Progenitor cell of endocrine pancreas (in vitro differentiated cells): ENCODE measurements at regions not wholly inside any gene's neighbourhood (a gene's known extent, or its start where the extent isn't known, plus 50 kb on each side); places are given as distances from the start of the nearest gene placed in this dataset.
A peak's percentile ranks its signal among the peaks of the same experiment; 100 is the strongest.
"Not testable (repeated sequence)": the region's sequence is repeated elsewhere in the genome, so short reads cannot be mapped to it uniquely, and the experiment has no call there.

ENCODE experiments used
- DNase-seq: peaks from one replicate; pipeline ENCODE4 v3.0.0; 2021; ENCODE audit warnings: low spot score; ENCODE audit not compliant: unreplicated experiment
- H3K27ac Mint-ChIP-seq: 2 replicates; pipeline ENCODE4 v1.8.0; 2021; ENCODE audit warnings: mild to moderate bottlenecking, moderate library complexity, mixed read lengths
- H3K27me3 Mint-ChIP-seq: 2 replicates; pipeline ENCODE4 v1.8.0; 2021; ENCODE audit warnings: mixed read lengths
- H3K36me3 Mint-ChIP-seq: 2 replicates; pipeline ENCODE4 v1.8.0; 2022; ENCODE audit warnings: mixed read lengths; ENCODE audit not compliant: insufficient read depth
- H3K4me1 Mint-ChIP-seq: 2 replicates; pipeline ENCODE4 v1.8.0; 2021; ENCODE audit warnings: low read depth, mixed read lengths
- H3K4me3 Mint-ChIP-seq: 2 replicates; pipeline ENCODE4 v1.8.0; 2021; ENCODE audit warnings: low read depth, mild to moderate bottlenecking, moderate library complexity, mixed read lengths
- H3K9me3 Mint-ChIP-seq: 2 replicates; pipeline ENCODE4 v1.8.0; 2021; ENCODE audit warnings: low read depth, mixed read lengths
- TF ChIP-seq, protein P1 (sequence below): fragments of 200-600 bp; sonication (generic); IDR thresholded peaks from one replicate; pipeline ENCODE4 v1.5.0; 2021; ENCODE audit warnings: antibody characterized with exemption, mild to moderate bottlenecking; ENCODE audit not compliant: unreplicated experiment

DNA sequence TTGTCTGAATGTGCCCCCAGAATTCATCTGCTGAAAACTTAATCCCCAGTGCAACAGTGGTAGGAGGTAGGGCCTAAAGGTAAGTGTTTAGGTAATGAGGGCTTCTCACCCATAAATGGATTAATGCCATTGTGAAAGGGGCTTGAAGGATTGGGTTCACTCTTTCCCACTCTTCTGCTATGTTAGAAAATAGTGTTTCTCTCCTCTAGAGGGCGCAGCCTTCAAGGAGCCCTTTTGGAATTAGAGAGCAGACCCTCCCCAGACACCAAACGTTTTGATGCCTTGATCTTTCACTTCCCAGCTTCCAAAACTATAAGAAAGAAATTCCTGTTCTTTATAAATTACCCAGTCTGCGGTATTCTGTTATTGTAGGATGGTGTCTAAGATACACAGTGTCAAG lies 706.4 kb downstream of the SMARCA1 start:
- Mint-ChIP-seq H3K27me3 (no peaks in the 10 kb centered on the region), H3K36me3 (no peaks in the 10 kb centered on the region), H3K27ac (no peak overlapping the region), H3K4me1 (no peaks in the 10 kb centered on the region), H3K4me3 (no peak overlapping the region), H3K9me3 (peaks cover 8% of the 10 kb centered on the region)
- DNase-seq, result no peak
- TF ChIP-seq, protein P1, sequence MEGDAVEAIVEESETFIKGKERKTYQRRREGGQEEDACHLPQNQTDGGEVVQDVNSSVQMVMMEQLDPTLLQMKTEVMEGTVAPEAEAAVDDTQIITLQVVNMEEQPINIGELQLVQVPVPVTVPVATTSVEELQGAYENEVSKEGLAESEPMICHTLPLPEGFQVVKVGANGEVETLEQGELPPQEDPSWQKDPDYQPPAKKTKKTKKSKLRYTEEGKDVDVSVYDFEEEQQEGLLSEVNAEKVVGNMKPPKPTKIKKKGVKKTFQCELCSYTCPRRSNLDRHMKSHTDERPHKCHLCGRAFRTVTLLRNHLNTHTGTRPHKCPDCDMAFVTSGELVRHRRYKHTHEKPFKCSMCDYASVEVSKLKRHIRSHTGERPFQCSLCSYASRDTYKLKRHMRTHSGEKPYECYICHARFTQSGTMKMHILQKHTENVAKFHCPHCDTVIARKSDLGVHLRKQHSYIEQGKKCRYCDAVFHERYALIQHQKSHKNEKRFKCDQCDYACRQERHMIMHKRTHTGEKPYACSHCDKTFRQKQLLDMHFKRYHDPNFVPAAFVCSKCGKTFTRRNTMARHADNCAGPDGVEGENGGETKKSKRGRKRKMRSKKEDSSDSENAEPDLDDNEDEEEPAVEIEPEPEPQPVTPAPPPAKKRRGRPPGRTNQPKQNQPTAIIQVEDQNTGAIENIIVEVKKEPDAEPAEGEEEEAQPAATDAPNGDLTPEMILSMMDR, result peak; percentile 61

DNA sequence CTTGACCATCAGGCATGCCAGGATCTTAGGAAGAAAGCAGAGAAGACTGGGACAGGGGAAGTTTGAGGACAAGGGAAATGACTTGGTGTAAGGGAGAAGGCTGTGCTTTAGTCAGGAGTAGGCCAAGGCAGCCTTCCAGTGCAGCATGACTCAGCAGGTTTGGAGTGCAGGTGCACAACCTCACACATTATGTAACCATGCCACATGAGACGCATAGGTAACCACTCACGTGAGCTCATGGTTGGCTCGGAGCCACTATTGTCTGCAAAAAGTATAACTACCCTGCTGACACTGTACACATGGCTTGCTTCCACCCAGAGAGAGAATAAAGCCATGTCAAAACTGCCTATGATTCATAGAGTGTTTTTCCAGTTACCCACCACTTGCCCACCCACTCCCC lies 715.9 kb downstream of the SMARCA1 start:
- Mint-ChIP-seq H3K36me3 (peaks cover 12% of the 10 kb centered on the region), H3K4me1 (peaks cover 10% of the 10 kb centered on the region), H3K27me3 (no peaks in the 10 kb centered on the region), H3K27ac (peak overlapping the region; percentile 74), H3K4me3 (no peak overlapping the region), H3K9me3 (peaks cover 43% of the 10 kb centered on the region)
- TF ChIP-seq, protein P1, result no peak
- no peak for DNase-seq

- Mint-ChIP-seq H3K27me3 (no peaks in the 10 kb centered on the region), H3K4me3 (peak overlapping the region; percentile 17), H3K4me1 (peaks cover 10% of the 10 kb centered on the region), H3K36me3 (peaks cover 12% of the 10 kb centered on the region), H3K27ac (peak overlapping the region; percentile 92), H3K9me3 (peaks cover 34% of the 10 kb centered on the region)
- no peak for DNase-seq
- TF ChIP-seq, protein P1, result no peak
Measured at GRCh38 chrX:128805236-128805635, 718.1 kb downstream of the SMARCA1 start.

DNA sequence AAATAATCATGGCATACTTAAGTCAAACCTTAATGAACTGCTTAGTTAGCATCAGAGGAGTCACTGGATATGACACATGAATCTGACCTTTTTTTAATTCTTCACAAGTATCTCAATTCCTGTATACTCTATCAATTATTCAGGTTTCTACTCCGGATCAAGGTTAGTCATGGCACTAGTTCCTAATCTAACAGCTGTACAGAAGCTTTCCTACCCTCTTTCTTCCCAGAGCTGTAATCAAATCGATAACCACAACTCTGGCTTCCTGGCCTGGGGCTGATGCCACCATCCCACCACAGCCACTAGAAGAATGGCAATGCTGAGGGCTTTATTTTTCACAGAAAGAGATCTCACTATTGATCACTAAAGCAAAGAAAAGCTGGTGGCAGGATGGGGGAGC lies 718.5 kb downstream of the SMARCA1 start:
- no peak for DNase-seq
- Mint-ChIP-seq H3K27ac (peak overlapping the region; percentile 92), H3K36me3 (peaks cover 12% of the 10 kb centered on the region), H3K9me3 (peaks cover 31% of the 10 kb centered on the region), H3K27me3 (no peaks in the 10 kb centered on the region), H3K4me3 (peak overlapping the region; percentile 17), H3K4me1 (peaks cover 10% of the 10 kb centered on the region)
- TF ChIP-seq, protein P1, result no peak

DNA sequence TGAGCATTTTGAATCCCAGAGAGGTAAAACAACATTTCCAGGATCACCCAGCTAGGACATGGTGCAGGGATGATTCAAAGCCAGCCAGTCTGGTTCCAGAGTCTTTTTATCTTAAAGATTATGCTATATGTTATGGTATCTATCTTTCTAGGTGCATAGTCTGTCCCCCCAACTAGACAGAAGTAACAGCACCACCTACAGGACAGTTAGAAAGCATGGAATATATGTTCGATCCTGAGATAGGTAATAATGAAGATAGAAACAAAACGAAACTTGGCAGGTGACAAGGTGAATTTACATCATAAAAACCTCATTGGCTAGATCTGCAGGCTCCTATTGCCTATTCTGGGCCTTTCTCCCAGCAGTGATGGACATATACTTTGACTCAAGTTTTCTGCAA lies 723.2 kb downstream of the SMARCA1 start:
- Mint-ChIP-seq H3K4me1 (peaks cover 5% of the 10 kb centered on the region), H3K27me3 (no peaks in the 10 kb centered on the region), H3K9me3 (peaks cover 20% of the 10 kb centered on the region), H3K36me3 (peaks cover 6% of the 10 kb centered on the region), H3K4me3 (no peak overlapping the region), H3K27ac (no peak overlapping the region)
- TF ChIP-seq, protein P1, result peak; percentile 36
- DNase-seq, result no peak

DNA sequence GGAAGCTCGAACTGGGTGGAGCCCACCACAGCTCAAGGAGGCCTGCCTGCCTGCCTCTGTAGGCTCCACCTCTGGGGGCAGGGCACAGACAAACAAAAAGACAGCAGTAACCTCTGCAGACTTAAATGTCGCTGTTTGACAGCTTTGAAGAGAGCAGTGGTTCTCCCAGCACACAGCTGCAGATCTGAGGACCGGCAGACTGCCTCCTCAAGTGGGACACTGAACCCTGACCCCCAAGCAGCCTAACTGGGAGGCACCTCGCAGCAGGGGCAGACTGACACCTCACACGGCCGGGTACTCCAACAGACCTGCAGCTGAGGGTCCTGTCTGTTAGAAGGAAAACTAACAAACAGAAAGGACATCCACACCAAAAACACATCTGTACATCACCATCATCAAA lies 730.9 kb upstream of the ACTRT1 start:
- not testable (repeated sequence) for DNase-seq, H3K36me3 Mint-ChIP-seq, H3K27ac Mint-ChIP-seq, H3K4me3 Mint-ChIP-seq, H3K4me1 Mint-ChIP-seq, H3K27me3 Mint-ChIP-seq
- H3K9me3 Mint-ChIP-seq, result peaks cover 17% of the 10 kb centered on the region
